KMS-11 (cell line): ENCODE measurements at regions not wholly inside any gene's neighbourhood (a gene's known extent, or its start where the extent isn't known, plus 50 kb on each side); places are given as distances from the start of the nearest gene placed in this dataset.

Experiments used
- H2AFZ ChIP-seq: fragments of 200-600 bp; sonication (generic); 2 replicates; pipeline ENCODE4 v1.6.1; 2016; ENCODE audit warnings: antibody characterized with exemption, mixed run types, low read depth
- H3K27ac ChIP-seq: fragments of 200-600 bp; sonication (generic); 2 replicates; pipeline ENCODE4 v1.6.1; 2016; ENCODE audit warnings: mild to moderate bottlenecking, mixed run types
- H3K27me3 ChIP-seq: fragments of 200-600 bp; sonication (generic); 2 replicates; pipeline ENCODE4 v1.6.1; 2017; ENCODE audit warnings: mild to moderate bottlenecking, low read depth, mixed run types, moderate library complexity; ENCODE audit not compliant: insufficient read depth
- H3K36me3 ChIP-seq: fragments of 200-600 bp; sonication (generic); 2 replicates; pipeline ENCODE4 v1.6.1; 2017; ENCODE audit warnings: mild to moderate bottlenecking, mixed run types; ENCODE audit not compliant: insufficient read depth
- H3K4me1 ChIP-seq: fragments of 200-600 bp; sonication (generic); 2 replicates; pipeline ENCODE4 v1.6.1; 2016; ENCODE audit warnings: mild to moderate bottlenecking, low read depth, mixed run types; ENCODE audit not compliant: poor library complexity, severe bottlenecking
- H3K4me2 ChIP-seq: fragments of 200-600 bp; sonication (generic); 2 replicates; pipeline ENCODE4 v1.7.0; 2016; ENCODE audit warnings: mild to moderate bottlenecking, mixed run types
- H3K4me3 ChIP-seq: fragments of 200-600 bp; sonication (generic); IDR thresholded peaks from 2 replicates; pipeline ENCODE4 v1.6.1; 2017; ENCODE audit warnings: low read depth, low read length, mixed read lengths; ENCODE audit not compliant: insufficient read depth
- H3K79me2 ChIP-seq: fragments of 200-600 bp; sonication (generic); 2 replicates; pipeline ENCODE4 v1.6.1; 2016; ENCODE audit warnings: low read depth, mixed run types; ENCODE audit not compliant: insufficient read depth
- H3K9ac ChIP-seq: fragments of 200-600 bp; sonication (generic); 2 replicates; pipeline ENCODE4 v1.6.1; 2016; ENCODE audit warnings: mild to moderate bottlenecking, mixed run types
- H4K20me1 ChIP-seq: fragments of 200-600 bp; sonication (generic); 2 replicates; pipeline ENCODE4 v1.6.1; 2016; ENCODE audit warnings: mild to moderate bottlenecking, mixed run types; ENCODE audit not compliant: insufficient read depth
- TF ChIP-seq, protein P1 (sequence below): fragments of 200-600 bp; sonication (generic); conservative IDR thresholded peaks from 2 replicates; pipeline ENCODE4 v1.6.1; 2017; ENCODE audit warnings: low read depth, mild to moderate bottlenecking, antibody characterized with exemption, low read length, moderate library complexity, mixed read lengths

DNA sequence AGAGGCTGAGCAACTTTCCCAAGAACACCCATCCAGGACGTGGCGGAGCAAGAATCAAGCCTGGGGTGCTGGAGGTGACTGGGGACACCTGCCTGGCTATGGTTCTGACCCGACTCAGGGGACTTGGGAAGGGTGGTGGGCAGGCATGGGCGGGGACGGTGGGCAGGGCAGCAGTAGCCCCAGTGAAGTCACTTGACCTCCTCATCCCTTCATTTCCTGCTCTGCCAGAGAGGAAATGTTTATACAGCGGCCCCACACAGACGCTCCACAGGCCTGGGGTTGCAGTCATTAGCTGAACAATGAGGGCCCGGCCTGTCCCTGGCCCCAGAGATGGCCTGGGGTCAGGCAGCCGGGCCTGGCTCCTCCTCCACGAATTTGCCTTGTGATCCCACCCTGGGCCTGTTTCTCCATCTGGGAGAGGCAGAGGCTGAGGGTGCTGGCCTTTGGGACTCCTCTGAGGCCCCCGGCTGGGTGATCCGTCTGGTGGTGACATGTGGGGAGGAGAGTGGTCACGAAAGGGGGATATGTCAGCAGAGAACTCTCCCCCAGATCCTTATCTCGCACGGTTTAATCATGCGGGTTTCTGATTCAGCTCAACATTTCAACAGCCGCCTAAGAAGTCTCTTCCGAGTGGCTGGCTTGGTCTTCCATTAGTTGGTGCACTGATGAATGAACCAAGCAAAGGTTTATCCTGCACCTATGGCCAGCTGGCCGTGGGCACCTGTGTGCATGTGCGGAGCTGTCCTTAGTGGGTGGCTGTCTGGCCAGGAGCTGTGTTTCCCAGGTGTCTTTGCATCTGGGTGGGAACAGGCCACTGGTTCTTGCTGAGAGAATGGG lies 175.9 kb downstream of the IRF8 start:
- Histone ChIP-seq H3K79me2 (no peaks in the 10 kb centered on the region), H3K4me1 (no peaks in the 10 kb centered on the region), H2AFZ (no peak overlapping the region), H3K9ac (no peak overlapping the region), H3K27me3 (peaks cover 25% of the 10 kb centered on the region; the same call in 1 of the 2 replicates), H3K27ac (no peak overlapping the region), H3K4me3 (no peak overlapping the region), H3K36me3 (no peaks in the 10 kb centered on the region), H4K20me1 (no peaks in the 10 kb centered on the region), H3K4me2 (no peak overlapping the region)
- TF ChIP-seq, protein P1, sequence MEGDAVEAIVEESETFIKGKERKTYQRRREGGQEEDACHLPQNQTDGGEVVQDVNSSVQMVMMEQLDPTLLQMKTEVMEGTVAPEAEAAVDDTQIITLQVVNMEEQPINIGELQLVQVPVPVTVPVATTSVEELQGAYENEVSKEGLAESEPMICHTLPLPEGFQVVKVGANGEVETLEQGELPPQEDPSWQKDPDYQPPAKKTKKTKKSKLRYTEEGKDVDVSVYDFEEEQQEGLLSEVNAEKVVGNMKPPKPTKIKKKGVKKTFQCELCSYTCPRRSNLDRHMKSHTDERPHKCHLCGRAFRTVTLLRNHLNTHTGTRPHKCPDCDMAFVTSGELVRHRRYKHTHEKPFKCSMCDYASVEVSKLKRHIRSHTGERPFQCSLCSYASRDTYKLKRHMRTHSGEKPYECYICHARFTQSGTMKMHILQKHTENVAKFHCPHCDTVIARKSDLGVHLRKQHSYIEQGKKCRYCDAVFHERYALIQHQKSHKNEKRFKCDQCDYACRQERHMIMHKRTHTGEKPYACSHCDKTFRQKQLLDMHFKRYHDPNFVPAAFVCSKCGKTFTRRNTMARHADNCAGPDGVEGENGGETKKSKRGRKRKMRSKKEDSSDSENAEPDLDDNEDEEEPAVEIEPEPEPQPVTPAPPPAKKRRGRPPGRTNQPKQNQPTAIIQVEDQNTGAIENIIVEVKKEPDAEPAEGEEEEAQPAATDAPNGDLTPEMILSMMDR = no peak

DNA sequence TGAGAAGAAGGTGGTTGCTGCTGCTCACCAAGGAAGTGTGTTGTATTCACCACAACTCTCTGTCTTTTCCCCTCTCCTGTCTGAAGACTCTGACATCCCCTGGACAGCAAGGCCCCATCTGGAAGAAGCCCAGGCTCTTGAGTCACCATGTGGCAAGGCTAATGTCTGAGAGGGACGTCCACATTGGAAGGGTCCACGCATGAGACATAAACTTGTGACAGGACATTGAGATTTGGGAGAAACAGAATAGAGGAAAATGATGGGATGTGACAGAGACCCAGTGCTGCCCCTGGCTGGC lies 176.5 kb downstream of the IRF8 start:
- Histone ChIP-seq H2AFZ (no peak overlapping the region), H3K27ac (no peak overlapping the region), H3K36me3 (no peaks in the 10 kb centered on the region), H3K4me3 (no peak overlapping the region), H3K79me2 (no peaks in the 10 kb centered on the region), H3K4me2 (no peak overlapping the region), H3K9ac (no peak overlapping the region), H4K20me1 (no peaks in the 10 kb centered on the region), H3K4me1 (no peaks in the 10 kb centered on the region), H3K27me3 (peaks cover 22% of the 10 kb centered on the region; the same call in 1 of the 2 replicates)
- TF ChIP-seq, protein P1 = no peak

DNA sequence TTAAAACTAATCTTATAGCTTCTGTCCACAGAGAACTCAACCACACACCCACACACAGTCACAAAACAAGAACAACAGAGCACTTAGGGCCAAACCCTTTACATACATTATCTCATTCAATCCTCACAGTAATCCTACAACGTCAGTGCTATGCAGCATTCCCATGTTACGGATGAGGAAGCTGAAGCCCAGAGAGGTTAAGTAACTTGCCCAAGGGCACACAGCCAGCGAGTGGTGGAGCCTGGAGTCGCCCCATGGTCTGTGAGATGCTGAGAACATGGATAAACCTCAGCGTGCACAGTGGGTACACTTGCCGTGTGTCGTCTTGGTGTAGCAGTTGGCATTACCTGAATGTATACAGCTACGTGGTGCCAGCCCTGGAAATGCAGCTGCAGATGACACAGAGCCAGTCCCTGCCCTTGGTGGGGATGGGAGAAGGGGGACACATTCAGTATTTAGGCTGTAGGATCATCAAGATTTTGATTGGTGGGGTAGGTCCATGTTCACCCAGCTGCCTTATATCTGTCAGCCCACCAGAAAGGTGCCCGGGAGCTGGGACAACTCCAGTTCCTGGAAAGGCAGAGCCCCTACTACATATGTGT lies 177.0 kb downstream of the IRF8 start:
- no peaks in the 10 kb centered on the region for H3K79me2 ChIP-seq
- H3K27ac ChIP-seq = no peak overlapping the region

DNA sequence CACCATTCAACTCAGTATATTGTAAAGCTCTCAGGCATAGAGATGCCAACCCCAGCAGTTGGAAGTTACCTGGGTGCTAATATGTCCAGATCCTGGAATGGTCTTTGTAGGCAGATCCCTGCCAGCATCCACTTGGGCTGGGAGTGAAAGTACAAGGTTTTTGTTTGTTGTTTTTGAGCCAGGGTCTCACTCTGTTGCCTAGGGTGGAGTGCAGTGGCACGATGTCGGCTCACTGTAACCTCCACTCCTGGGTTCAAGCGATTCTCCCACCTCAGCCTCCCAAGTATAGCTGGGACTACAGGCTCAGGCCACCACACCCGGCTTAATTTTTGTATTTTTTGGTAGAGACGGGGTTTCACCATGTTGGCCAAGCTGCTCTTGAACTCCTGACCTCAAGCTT lies 177.6 kb downstream of the IRF8 start:
- H3K79me2 ChIP-seq = no peaks in the 10 kb centered on the region
- H3K27me3 ChIP-seq = peaks cover 13% of the 10 kb centered on the region; the same call in 1 of the 2 replicates
- no peak overlapping the region for H3K4me3 ChIP-seq
- no peaks in the 10 kb centered on the region for H3K4me1 ChIP-seq
- no peaks in the 10 kb centered on the region for H4K20me1 ChIP-seq
- H3K36me3 ChIP-seq = no peaks in the 10 kb centered on the region
- H2AFZ ChIP-seq = no peak overlapping the region
- H3K9ac ChIP-seq = no peak overlapping the region
- H3K4me2 ChIP-seq = no peak overlapping the region
- TF ChIP-seq, protein P1 = no peak
- H3K27ac ChIP-seq = no peak overlapping the region

More for the DNA sequence above, 177.0 kb downstream of the IRF8 start:
- Histone ChIP-seq H4K20me1 (no peaks in the 10 kb centered on the region), H3K4me1 (no peaks in the 10 kb centered on the region), H2AFZ (no peak overlapping the region), H3K9ac (no peak overlapping the region), H3K36me3 (no peaks in the 10 kb centered on the region), H3K27me3 (peaks cover 17% of the 10 kb centered on the region; the same call in 1 of the 2 replicates), H3K4me2 (no peak overlapping the region), H3K4me3 (no peak overlapping the region)
- TF ChIP-seq, protein P1 = no peak
